IMR-90 (cell line): ENCODE measurements at regions not wholly inside any gene's neighbourhood (a gene's known extent, or its start where the extent isn't known, plus 50 kb on each side); places are given as distances from the start of the nearest gene placed in this dataset.

ENCODE experiments used
- ATAC-seq: fragments of 200-7000 bp; cut with Tn5 transposase; 2 replicates; pipeline ENCODE4 v1.9.1; 2020; ENCODE audit warnings: low read depth, mild to moderate bottlenecking, moderate library complexity
- BruUV-seq: library from RNA; stranded (reverse); fragments of 400-500 nt; replicated peaks from 2 replicates; lab custom pipeline; 2021; lab: Mats Ljungman, UMichigan
- CTCF ChIA-PET: fragments of 300-600 bp; formaldehyde crosslinking; extraction: SDS; loops from one replicate; lab custom pipeline; 2021; ENCODE audit warnings: antibody characterized with exemption; lab: Yijun Ruan, JAX
- POLR2A ChIA-PET: fragments of 300-600 bp; sonication (Branson Sonifier 250); formaldehyde crosslinking; loops from one replicate; lab custom pipeline; 2022; ENCODE audit warnings: antibody characterized with exemption; ENCODE audit not compliant: unreplicated experiment; lab: Charles Lee
- DNase-seq: peaks from one replicate; pipeline ENCODE4 v3.0.0; 2013
- H2AFZ ChIP-seq: replicated peaks from 2 replicates; pipeline ENCODE3; 2013; ENCODE audit warnings: low read length, mild to moderate bottlenecking; ENCODE audit not compliant: poor library complexity
- H2AK5ac ChIP-seq: 2 replicates; pipeline ENCODE4 v1.6.1; 2013; ENCODE audit warnings: low read depth, low read length, inconsistent platforms
- H2AK9ac ChIP-seq: replicated peaks from 2 replicates; pipeline ENCODE3; 2013; ENCODE audit warnings: mild to moderate bottlenecking, low read depth, low read length, moderate library complexity; ENCODE audit not compliant: poor library complexity
- H2BK120ac ChIP-seq: 2 replicates; pipeline ENCODE4 v1.6.1; 2013; ENCODE audit warnings: low read depth, low read length, inconsistent platforms
- H2BK15ac ChIP-seq: 3 replicates; pipeline ENCODE4 v1.6.1; 2013; ENCODE audit warnings: low read depth, low read length, inconsistent platforms
- H2BK20ac ChIP-seq: 2 replicates; pipeline ENCODE4 v1.6.1; 2013; ENCODE audit warnings: low read depth, mild to moderate bottlenecking, inconsistent platforms, low read length, moderate library complexity
- H2BK5ac ChIP-seq: 2 replicates; pipeline ENCODE4 v1.6.1; 2013; ENCODE audit warnings: mild to moderate bottlenecking, low read depth, low read length, inconsistent platforms; ENCODE audit not compliant: poor library complexity, severe bottlenecking
- H3K14ac ChIP-seq: replicated peaks from 2 replicates; pipeline ENCODE4 v1.6.1; 2013; ENCODE audit warnings: low read depth, low read length, inconsistent platforms
- H3K18ac ChIP-seq: 2 replicates; pipeline ENCODE4 v1.6.1; 2013; ENCODE audit warnings: low read depth, low read length, control low read depth
- H3K23ac ChIP-seq: 2 replicates; pipeline ENCODE4 v1.6.1; 2013; ENCODE audit warnings: low read depth, low read length, inconsistent platforms
- H3K27ac ChIP-seq: 2 replicates; pipeline ENCODE4 v1.5.1; 2013; ENCODE audit warnings: mild to moderate bottlenecking, control low read depth, low read length; ENCODE audit not compliant: insufficient read depth
- H3K27me3 ChIP-seq: 2 replicates; pipeline ENCODE4 v1.6.1; 2013; ENCODE audit warnings: low read length; ENCODE audit not compliant: control insufficient read depth, insufficient read depth
- H3K36me3 ChIP-seq: 2 replicates; pipeline ENCODE4 v1.6.1; 2013; ENCODE audit warnings: low read length, mixed read lengths; ENCODE audit not compliant: control insufficient read depth, insufficient read depth
- H3K4ac ChIP-seq: 2 replicates; pipeline ENCODE4 v1.6.1; 2013; ENCODE audit warnings: low read depth, low read length, inconsistent platforms
- H3K4me1 ChIP-seq: 2 replicates; pipeline ENCODE4 v1.6.1; 2013; ENCODE audit warnings: low read length, mixed read lengths; ENCODE audit not compliant: control insufficient read depth, insufficient read depth
- H3K4me2 ChIP-seq: 2 replicates; pipeline ENCODE4 v1.6.1; 2013; ENCODE audit warnings: low read depth, mild to moderate bottlenecking, control low read depth, low read length, moderate library complexity
- H3K4me3 ChIP-seq: 2 replicates; pipeline ENCODE4 v1.5.1; 2013; ENCODE audit warnings: low read depth, mild to moderate bottlenecking, control low read depth, low read length, moderate library complexity; ENCODE audit not compliant: insufficient read depth
- H3K56ac ChIP-seq: 2 replicates; pipeline ENCODE4 v1.6.1; 2013; ENCODE audit warnings: low read length, inconsistent platforms; ENCODE audit not compliant: insufficient read depth; ENCODE audit errors: extremely low read depth
- H3K79me1 ChIP-seq, 2 experiments: 2 replicates each; pipeline ENCODE4 v1.6.1; 2013; ENCODE audit warnings: low read length in 2 of 2, inconsistent platforms in 1 of 2, low read depth in 1 of 2
- H3K9ac ChIP-seq: 2 replicates; pipeline ENCODE4 v1.6.1; 2013; ENCODE audit warnings: low read depth, low read length, control low read depth
- H3K9me1 ChIP-seq: 2 replicates; pipeline ENCODE4 v1.6.1; 2013; ENCODE audit warnings: low read length, inconsistent platforms; ENCODE audit not compliant: insufficient read depth
- H3K9me3 ChIP-seq: 2 replicates; pipeline ENCODE4 v1.6.1; 2013; ENCODE audit warnings: low read length; ENCODE audit not compliant: control insufficient read depth, insufficient read depth
- H4K20me1 ChIP-seq: 2 replicates; pipeline ENCODE4 v1.6.1; 2013; ENCODE audit warnings: low read length, inconsistent platforms; ENCODE audit not compliant: insufficient read depth
- H4K5ac ChIP-seq: 2 replicates; pipeline ENCODE4 v1.6.1; 2013; ENCODE audit warnings: mild to moderate bottlenecking, low read depth, low read length, control low read depth
- H4K8ac ChIP-seq, 2 experiments: 2 replicates each; pipeline ENCODE4 v1.6.1; 2013; ENCODE audit warnings: low read depth in 2 of 2, low read length in 2 of 2, control low read depth in 1 of 2, inconsistent platforms in 1 of 2
- H4K91ac ChIP-seq: 2 replicates; pipeline ENCODE4 v1.6.1; 2013; ENCODE audit warnings: low read depth, low read length, inconsistent platforms; ENCODE audit not compliant: insufficient read depth
- CEBPB ChIP-seq: IDR thresholded peaks from 2 replicates; pipeline ENCODE4 v1.6.1; 2012; ENCODE audit warnings: low read depth, low read length, improper control_type of control experiment
- ELK1 ChIP-seq: fragments of 150-350 bp; IDR thresholded peaks from 2 replicates; pipeline ENCODE4 v1.6.1; 2016; ENCODE audit warnings: low read depth, mild to moderate bottlenecking, low read length, moderate library complexity, borderline replicate concordance
- MAZ ChIP-seq: IDR thresholded peaks from 2 replicates; pipeline ENCODE4 v1.6.1; 2012; ENCODE audit warnings: low read depth, mild to moderate bottlenecking, low read length, improper control_type of control experiment, moderate library complexity, borderline replicate concordance
- MXI1 ChIP-seq: IDR thresholded peaks from 2 replicates; pipeline ENCODE4 v1.6.1; 2012; ENCODE audit warnings: low read depth, mild to moderate bottlenecking, low read length, moderate library complexity, borderline replicate concordance
- NFE2L2 ChIP-seq: fragments of 150-350 bp; IDR thresholded peaks from 2 replicates; pipeline ENCODE4 v1.6.1; 2016; ENCODE audit warnings: low read depth, mild to moderate bottlenecking, low read length
- POLR2A ChIP-seq: IDR thresholded peaks from 2 replicates; pipeline ENCODE4 v1.6.1; 2012; ENCODE audit warnings: mild to moderate bottlenecking, low read depth, low read length
- RFX5 ChIP-seq: IDR thresholded peaks from 2 replicates; pipeline ENCODE4 v1.8.0; 2012; ENCODE audit warnings: low read depth, mild to moderate bottlenecking, low read length, moderate library complexity
- USF2 ChIP-seq: fragments of 150-350 bp; IDR thresholded peaks from 2 replicates; pipeline ENCODE4 v1.6.1; 2017; ENCODE audit warnings: mild to moderate bottlenecking, antibody characterized with exemption, low read length, low read depth
- WGBS, 2 experiments: methylation state at CpG; one replicate each; pipeline versions ENCODE4 v1.1.5 to v1.1.7; 2013; ENCODE audit warnings: missing lambda C conversion rate in 2 of 2; ENCODE audit not compliant: insufficient read length in 1 of 2; ENCODE audit errors: extremely low coverage in 2 of 2; 5-methylcytosine and 5-hydroxymethylcytosine counted together
- dilution Hi-C: fragments of 300-500 bp; cut with HindIII; formaldehyde crosslinking; loops from one replicate; pipeline ENCODE4 v1.14.3; 2018; ENCODE audit warnings: low sequenced_read_pairs; ENCODE audit not compliant: unreplicated experiment
- in situ Hi-C: fragments of 300-500 bp; cut with MboI; formaldehyde crosslinking; loops from 3 replicates; pipeline ENCODE4 v1.14.3; 2019; ENCODE audit warnings: low sequenced_read_pairs, inconsistent platforms, mixed read lengths
- intact Hi-C: fragments of 100-400 bp; cut with micrococcal nuclease; formaldehyde crosslinking; loops from 2 replicates; pipeline ENCODE4 v1.10.0; 2022

DNA sequence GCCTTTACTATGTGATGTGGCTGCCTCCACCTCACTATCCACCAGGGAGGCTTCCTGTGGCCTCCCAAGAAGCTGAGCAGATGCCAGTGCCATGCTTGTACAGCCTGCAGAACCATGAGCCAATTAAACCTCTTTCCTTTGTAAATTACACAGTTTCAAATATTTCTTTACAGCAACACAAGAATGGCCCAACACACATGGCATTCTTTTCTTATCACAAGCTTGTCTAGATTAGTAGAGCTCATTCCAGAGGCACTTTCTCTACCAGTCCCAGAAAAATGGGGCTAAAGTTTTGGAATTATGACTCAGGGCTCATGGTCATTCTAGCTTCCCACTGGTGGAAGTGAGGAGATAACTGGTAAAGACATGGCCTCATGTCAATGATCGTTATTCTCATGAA lies 655.2 kb downstream of the LMO4 start:
- Histone ChIP-seq H4K20me1 (no peaks in the 10 kb centered on the region), H2BK120ac (no peak overlapping the region), H2BK5ac (no peak overlapping the region), H3K36me3 (no peaks in the 10 kb centered on the region), H3K56ac (no peak overlapping the region), H2BK20ac (no peak overlapping the region), H3K9me3 (no peaks in the 10 kb centered on the region), H3K23ac (no peak overlapping the region), H2AK5ac (no peak overlapping the region), H2AK9ac (no peak overlapping the region), H3K14ac (no peak overlapping the region), H3K4ac (no peak overlapping the region), H3K9ac (no peak overlapping the region), H4K8ac (no peak overlapping the region), H3K4me1 (no peaks in the 10 kb centered on the region), H3K27me3 (no peaks in the 10 kb centered on the region), H4K91ac (no peak overlapping the region), H2BK15ac (no peak overlapping the region), H4K5ac (no peak overlapping the region), H3K27ac (no peak overlapping the region), H3K9me1 (no peaks in the 10 kb centered on the region), H2AFZ (no peak overlapping the region), H3K4me2 (no peak overlapping the region), H3K79me1 (no peaks in the 10 kb centered on the region), H3K4me3 (no peak overlapping the region), H3K18ac (no peak overlapping the region)
- TF ChIP-seq MAZ (no peak), CEBPB (no peak), RFX5 (no peak), NFE2L2 (no peak), ELK1 (no peak), POLR2A (no peak), USF2 (no peak), MXI1 (no peak)
- in situ Hi-C loops: no loop called here
- CTCF ChIA-PET: no interaction called here
- no CpG with 5 or more reads among the region's 1 CpG for WGBS, 2 experiments
- ATAC-seq (no peak), DNase-seq (no peak)
- dilution Hi-C loops: no loop called here
- intact Hi-C loops: no loop called here
- POLR2A ChIA-PET: no interaction called here
- BruUV-seq: no TSS peak
